Pancreas (tissue), 10 donors: ENCODE measurements at regions not wholly inside any gene's neighbourhood (a gene's known extent, or its start where the extent isn't known, plus 50 kb on each side); places are given as distances from the start of the nearest gene placed in this dataset.

Experiments used
- ATAC-seq, 4 donors: fragments of 200-7000 bp; cut with Tn5 transposase; one replicate each; pipeline versions ENCODE4 v1.8.0 to v1.9.1; 2020; ENCODE audit warnings: mild to moderate bottlenecking in 4 of 4, moderate library complexity in 4 of 4
- DNase-seq, 6 donors: peaks; one replicate each; pipeline ENCODE4 v3.0.0-alpha.2; 2020
- FAIRE-seq: peaks from 2 replicates; lab custom pipeline; 2012; peaks lifted over from hg19 to GRCh38; lab: Jason Lieb, UNC
- H3K27ac ChIP-seq, 4 donors: fragments of 200-600 bp; sonication (generic); 1 replicate in 3 of 4; 2 replicates in 1 of 4; pipeline versions ENCODE4 v1.5.0 to v1.8.0; 2020
- H3K27me3 ChIP-seq, 4 donors: fragments of 200-600 bp; one replicate each; pipeline ENCODE4 v1.8.0; 2021
- H3K36me3 ChIP-seq, 3 donors: fragments of 200-600 bp; sonication (generic) in 1 of 3; one replicate each; pipeline versions ENCODE4 v1.5.0 to v1.8.0; 2020 to 2021
- H3K4me1 ChIP-seq, 3 donors: fragments of 200-600 bp; one replicate each; pipeline ENCODE4 v1.8.0; 2021
- H3K4me3 ChIP-seq, 4 donors: fragments of 200-600 bp; sonication (generic) in 2 of 4; one replicate each; pipeline versions ENCODE4 v1.5.0 to v1.8.0; 2020 to 2021
- H3K9me3 ChIP-seq, 4 donors: fragments of 200-600 bp; one replicate each; pipeline ENCODE4 v1.8.0; 2021
- WGBS, 2 donors: extraction: QIAGEN DNeasy Blood & Tissue Kit; methylation state at CpG; one replicate each; pipeline ENCODE4 v1.1.7; 2013; 5-methylcytosine and 5-hydroxymethylcytosine counted together
- intact Hi-C, 3 donors: fragments of 100-400 bp; cut with DNase I; formaldehyde crosslinking; loops; one replicate each; pipeline versions ENCODE4 v1.11.1 to v1.14.2; 2022
- TF ChIP-seq, protein P1 (sequence below), 4 donors: fragments of 200-600 bp; sonication (generic) in 3 of 4; IDR thresholded peaks; one replicate each; pipeline versions ENCODE4 v1.5.0 to v1.8.0; 2021; ENCODE audit warnings: antibody characterized with exemption in 4 of 4
- donor health status: healthy with polysubstance abuse.
- donor health status: DM: no; HTN: no; CAD: no; lungs with moderate emphysema.
- donor health status: DM: no; HTN: no; CAD: no.
- donor health status: control.
- donor health status: control.
- donor health status: Bipolar disorder and iron deficiency.
- donor health status: DM: yes; HTN: yes; CAD: no.
- donor health status: DM: no; HTN: no; CAD: no.
- donor health status: DM: no; HTN: no; CAD: no.
- donor health status: DM: yes; HTN: yes; CAD: no.

DNA sequence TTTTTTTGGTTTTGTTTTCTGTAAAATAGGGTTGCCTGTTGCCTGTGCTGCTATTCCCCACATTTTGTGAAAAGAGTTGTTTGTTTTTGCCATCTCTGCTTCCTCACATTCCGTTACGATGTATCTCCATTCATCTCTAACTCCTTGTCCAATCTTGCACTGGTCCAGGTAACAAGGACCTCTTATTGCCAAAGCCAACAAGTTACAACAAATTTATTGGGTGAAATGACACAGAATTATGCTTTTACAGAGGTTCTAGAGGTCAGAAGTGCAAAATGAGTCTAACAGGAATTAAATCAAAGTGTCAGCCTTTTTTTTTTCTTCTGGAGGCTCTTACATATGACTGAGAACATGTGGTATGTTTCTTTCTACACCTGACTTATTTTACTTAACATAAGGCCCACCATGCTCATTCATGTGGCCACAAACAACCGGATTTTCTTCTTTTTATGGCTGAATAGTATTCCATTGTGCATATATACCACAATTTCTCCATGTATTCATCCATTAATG lies 787.9 kb upstream of the B3GALT2 start:
- intact Hi-C loops = no loop called here
- Histone ChIP-seq H3K27me3 (no peaks in the 10 kb centered on the region), H3K9me3 (no peaks in the 10 kb centered on the region), H3K4me1 (no peaks in the 10 kb centered on the region), H3K36me3 (no peaks in the 10 kb centered on the region), H3K27ac (no peak overlapping the region), H3K4me3 (no peak overlapping the region)
- no peak for FAIRE-seq
- ATAC-seq = no peak
- WGBS, 2 donors = 56 to 69% methylated on average over 3 of the region's 3 CpGs
- TF ChIP-seq, protein P1, sequence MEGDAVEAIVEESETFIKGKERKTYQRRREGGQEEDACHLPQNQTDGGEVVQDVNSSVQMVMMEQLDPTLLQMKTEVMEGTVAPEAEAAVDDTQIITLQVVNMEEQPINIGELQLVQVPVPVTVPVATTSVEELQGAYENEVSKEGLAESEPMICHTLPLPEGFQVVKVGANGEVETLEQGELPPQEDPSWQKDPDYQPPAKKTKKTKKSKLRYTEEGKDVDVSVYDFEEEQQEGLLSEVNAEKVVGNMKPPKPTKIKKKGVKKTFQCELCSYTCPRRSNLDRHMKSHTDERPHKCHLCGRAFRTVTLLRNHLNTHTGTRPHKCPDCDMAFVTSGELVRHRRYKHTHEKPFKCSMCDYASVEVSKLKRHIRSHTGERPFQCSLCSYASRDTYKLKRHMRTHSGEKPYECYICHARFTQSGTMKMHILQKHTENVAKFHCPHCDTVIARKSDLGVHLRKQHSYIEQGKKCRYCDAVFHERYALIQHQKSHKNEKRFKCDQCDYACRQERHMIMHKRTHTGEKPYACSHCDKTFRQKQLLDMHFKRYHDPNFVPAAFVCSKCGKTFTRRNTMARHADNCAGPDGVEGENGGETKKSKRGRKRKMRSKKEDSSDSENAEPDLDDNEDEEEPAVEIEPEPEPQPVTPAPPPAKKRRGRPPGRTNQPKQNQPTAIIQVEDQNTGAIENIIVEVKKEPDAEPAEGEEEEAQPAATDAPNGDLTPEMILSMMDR (IDR thresholded peaks at IDR 0.05) = no peak
- no peak for DNase-seq

DNA sequence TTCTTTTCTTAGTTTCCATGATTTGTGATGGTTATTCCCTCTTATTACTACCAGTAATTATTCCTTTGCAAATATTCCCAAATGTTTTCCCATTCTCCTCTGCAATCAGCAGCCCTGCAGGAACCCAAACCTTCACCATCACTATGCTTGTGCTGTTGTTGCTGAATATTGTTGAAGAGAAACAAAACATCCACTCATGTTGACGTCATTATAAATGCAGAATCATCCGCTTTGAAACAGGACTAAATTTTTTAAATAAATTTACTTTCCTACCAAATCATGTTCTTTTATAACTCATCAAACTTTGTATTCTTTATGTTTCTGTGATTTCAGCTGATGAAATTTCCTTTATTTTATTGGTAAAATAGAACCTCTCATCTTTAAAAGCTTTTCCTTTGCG lies 787.0 kb upstream of the B3GALT2 start:
- intact Hi-C loops = no loop called here
- TF ChIP-seq, protein P1 (IDR thresholded peaks at IDR 0.05) = no peak
- H3K36me3 ChIP-seq = no peaks in the 10 kb centered on the region
- DNase-seq (no peak), FAIRE-seq (no peak), ATAC-seq (no peak)
- no peak overlapping the region for H3K4me3 ChIP-seq
- no peaks in the 10 kb centered on the region for H3K4me1 ChIP-seq
- no peaks in the 10 kb centered on the region for H3K9me3 ChIP-seq
- H3K27ac ChIP-seq = no peak overlapping the region
- whole genome bisulfite sequencing, 2 donors = 84 to 91% methylated on average over 3 of the region's 3 CpGs
- no peaks in the 10 kb centered on the region for H3K27me3 ChIP-seq

DNA sequence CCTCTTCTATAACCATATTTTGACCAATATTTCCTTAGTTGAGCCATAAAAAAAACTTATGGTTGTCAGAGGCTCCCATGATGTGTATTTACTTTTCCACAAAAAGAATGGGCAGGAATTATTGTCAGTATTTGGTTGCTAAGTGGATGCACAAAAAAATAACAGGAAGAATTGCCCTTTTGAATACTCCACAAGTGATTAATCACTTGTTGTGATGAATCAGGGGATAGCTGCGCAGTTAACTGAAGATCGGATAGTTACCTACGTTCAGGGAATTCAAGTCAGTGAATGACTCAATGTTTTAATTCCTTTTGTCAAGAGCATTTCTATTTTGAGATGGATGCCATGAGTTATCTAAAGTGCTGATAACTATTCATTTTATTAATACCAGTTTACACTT lies 785.2 kb upstream of the B3GALT2 start:
- DNase-seq (no peak), ATAC-seq (no peak), FAIRE-seq (no peak)
- H3K4me3 ChIP-seq = no peak overlapping the region
- no peaks in the 10 kb centered on the region for H3K27me3 ChIP-seq
- no peak overlapping the region for H3K27ac ChIP-seq
- TF ChIP-seq, protein P1 (IDR thresholded peaks at IDR 0.05) = no peak
- H3K36me3 ChIP-seq = no peaks in the 10 kb centered on the region
- no peaks in the 10 kb centered on the region for H3K9me3 ChIP-seq
- intact Hi-C loops = no loop called here
- 70 to 76% methylated on average over 3 of the region's 3 CpGs for WGBS, 2 donors
- no peaks in the 10 kb centered on the region for H3K4me1 ChIP-seq

DNA sequence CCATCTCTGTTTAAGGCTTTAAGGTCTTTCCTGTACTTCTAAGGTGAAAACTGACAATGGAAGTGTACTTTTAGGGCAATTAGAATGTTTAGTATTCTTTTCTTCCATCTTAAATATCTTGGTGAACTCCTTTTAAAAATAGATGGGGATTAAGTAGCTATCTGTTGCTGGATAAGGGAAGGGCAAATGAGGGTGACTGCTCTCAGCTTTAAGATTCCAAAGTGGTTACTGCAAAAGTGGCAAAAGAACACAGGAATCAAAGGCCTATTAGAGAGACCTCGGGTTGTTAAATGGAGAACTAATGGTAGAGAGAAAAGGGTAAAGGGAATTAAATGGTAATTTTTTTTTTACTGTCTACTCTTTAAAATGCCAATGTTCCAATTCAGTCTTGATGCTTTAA lies 774.1 kb upstream of the B3GALT2 start:
- DNase-seq = no peak
- intact Hi-C loops = no loop called here
- no peak for ATAC-seq
- no peak for FAIRE-seq
- H3K4me1 ChIP-seq = no peaks in the 10 kb centered on the region
- no peaks in the 10 kb centered on the region for H3K9me3 ChIP-seq
- H3K27ac ChIP-seq = no peak overlapping the region
- H3K4me3 ChIP-seq = no peak overlapping the region
- 39 to 50% methylated on average over 1 of the region's 1 CpG for WGBS, 2 donors
- no peaks in the 10 kb centered on the region for H3K27me3 ChIP-seq
- no peaks in the 10 kb centered on the region for H3K36me3 ChIP-seq
- TF ChIP-seq, protein P1 (IDR thresholded peaks at IDR 0.05) = no peak

DNA sequence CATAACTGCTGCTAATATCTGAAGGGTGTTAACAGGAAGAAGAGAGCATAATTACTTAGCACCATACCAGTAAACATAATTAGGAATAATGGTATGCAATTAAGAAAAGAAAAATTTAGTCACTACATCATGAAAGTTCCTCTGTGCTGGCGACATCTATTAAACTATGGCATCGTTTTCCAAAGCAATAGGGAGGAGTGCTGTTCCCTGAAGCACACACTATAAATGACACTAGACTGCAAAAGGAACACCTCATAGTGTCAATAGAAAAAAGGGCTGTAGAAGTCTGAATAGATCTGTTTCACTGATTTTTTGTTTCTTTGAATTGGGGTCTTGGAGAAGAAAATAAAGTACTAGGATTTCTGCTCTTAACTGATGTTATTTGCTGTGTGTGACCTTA lies 773.6 kb upstream of the B3GALT2 start:
- Histone ChIP-seq H3K9me3 (no peaks in the 10 kb centered on the region), H3K4me3 (no peak overlapping the region), H3K27ac (no peak overlapping the region), H3K36me3 (no peaks in the 10 kb centered on the region), H3K27me3 (no peaks in the 10 kb centered on the region), H3K4me1 (no peaks in the 10 kb centered on the region)
- WGBS, 2 donors = 54 to 68% methylated on average over 2 of the region's 2 CpGs
- TF ChIP-seq, protein P1 (IDR thresholded peaks at IDR 0.05) = no peak
- DNase-seq (no peak), FAIRE-seq (no peak), ATAC-seq (no peak)
- intact Hi-C loops = no loop called here
